ENCODE measurements at regions not wholly inside any gene's neighbourhood (a gene's known extent, or its start where the extent isn't known, plus 50 kb on each side); places are given as distances from the start of the nearest gene placed in this dataset.
"Not testable (repeated sequence)": the region's sequence is repeated elsewhere in the genome, so short reads cannot be mapped to it uniquely, and the experiment has no call there.

GRCh38 chr12:33609910-33610309, 170.3 kb upstream of the SYT10 start:
- ATAC-seq (no peak), DNase-seq (no peak)
- Mint-ChIP-seq H3K27ac (no peak overlapping the region), H3K4me3 (no peak overlapping the region), H3K27me3 (no peaks in the 10 kb centered on the region), H3K4me1 (no peaks in the 10 kb centered on the region), H3K36me3 (no peaks in the 10 kb centered on the region), H3K9me3 (ENCODE audit: low read depth) (peaks cover 5% of the 10 kb centered on the region)
- CTCF ChIA-PET, result no interaction called here

GRCh38 chr12:33614630-33615029, 175.0 kb upstream of the SYT10 start:
- no peaks in the 10 kb centered on the region for H3K27me3 Mint-ChIP-seq
- no peaks in the 10 kb centered on the region for H3K36me3 Mint-ChIP-seq
- peaks cover 15% of the 10 kb centered on the region for H3K9me3 Mint-ChIP-seq (ENCODE audit: low read depth)
- H3K4me3 Mint-ChIP-seq, result no peak overlapping the region
- CTCF ChIA-PET, result no interaction called here
- H3K4me1 Mint-ChIP-seq, result no peaks in the 10 kb centered on the region
- ATAC-seq, result no peak
- no peak overlapping the region for H3K27ac Mint-ChIP-seq
- DNase-seq, result no peak

- ATAC-seq (no peak), DNase-seq (no peak)
- no peaks in the 10 kb centered on the region for H3K36me3 Mint-ChIP-seq
- no peak overlapping the region for H3K27ac Mint-ChIP-seq
- H3K4me3 Mint-ChIP-seq, result no peak overlapping the region
- peaks cover 15% of the 10 kb centered on the region for H3K9me3 Mint-ChIP-seq (ENCODE audit: low read depth)
- CTCF ChIA-PET, result no interaction called here
- no peaks in the 10 kb centered on the region for H3K27me3 Mint-ChIP-seq
- H3K4me1 Mint-ChIP-seq, result no peaks in the 10 kb centered on the region
These were observed 177.6 kb upstream of the SYT10 start for GRCh38 chr12:33617218-33617617.

DNA sequence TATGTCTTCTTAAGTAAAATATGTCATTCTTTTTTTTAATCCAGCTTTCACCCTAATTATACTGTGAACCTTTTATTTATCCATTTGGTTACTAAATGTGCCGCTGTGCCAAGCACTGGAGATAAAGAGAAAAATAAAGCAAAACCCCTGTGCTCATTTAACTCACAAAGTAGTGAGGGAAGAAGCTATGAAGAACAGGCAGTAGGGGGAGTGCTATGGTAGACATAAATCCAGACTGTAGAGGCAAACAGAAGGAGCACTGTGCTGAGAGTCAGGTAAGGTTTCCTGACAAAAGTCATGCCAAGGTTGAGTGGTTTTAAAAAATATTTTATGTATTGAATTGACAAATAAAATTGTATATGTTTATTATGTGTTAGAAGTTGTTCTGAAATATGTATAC, 188.5 kb upstream of the SYT10 start:
- Mint-ChIP-seq H3K27me3 (no peaks in the 10 kb centered on the region), H3K36me3 (no peaks in the 10 kb centered on the region), H3K4me1 (no peaks in the 10 kb centered on the region), H3K9me3 (ENCODE audit: low read depth) (peaks cover 7% of the 10 kb centered on the region), H3K4me3 (no peak overlapping the region), H3K27ac (no peak overlapping the region)
- CTCF ChIA-PET, result no interaction called here
- DNase-seq, result no peak
- ATAC-seq, result no peak

DNA sequence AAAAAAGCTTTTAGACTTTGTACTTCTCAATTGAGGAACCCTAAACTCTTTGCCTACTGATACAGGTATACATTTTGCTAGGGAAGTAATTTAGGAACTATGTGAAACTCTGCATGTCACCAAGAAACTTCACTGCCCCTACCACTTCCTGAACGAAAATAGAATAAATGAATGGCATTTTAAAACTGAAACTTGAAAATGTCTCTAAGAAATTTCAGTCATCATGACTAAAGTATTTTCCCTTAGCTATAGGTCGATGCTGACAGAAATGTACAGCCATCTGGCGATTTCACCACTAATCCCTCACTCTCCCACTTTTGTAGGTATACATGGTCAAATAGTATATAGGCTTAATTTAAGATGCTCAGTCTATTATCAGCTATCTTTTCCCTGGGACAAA, 194.9 kb upstream of the SYT10 start:
- DNase-seq (no peak), ATAC-seq (no peak)
- Mint-ChIP-seq H3K9me3 (ENCODE audit: low read depth) (peaks cover 13% of the 10 kb centered on the region), H3K4me1 (no peaks in the 10 kb centered on the region), H3K4me3 (no peak overlapping the region), H3K27me3 (no peaks in the 10 kb centered on the region), H3K36me3 (no peaks in the 10 kb centered on the region), H3K27ac (no peak overlapping the region)
- CTCF ChIA-PET, result no interaction called here

DNA sequence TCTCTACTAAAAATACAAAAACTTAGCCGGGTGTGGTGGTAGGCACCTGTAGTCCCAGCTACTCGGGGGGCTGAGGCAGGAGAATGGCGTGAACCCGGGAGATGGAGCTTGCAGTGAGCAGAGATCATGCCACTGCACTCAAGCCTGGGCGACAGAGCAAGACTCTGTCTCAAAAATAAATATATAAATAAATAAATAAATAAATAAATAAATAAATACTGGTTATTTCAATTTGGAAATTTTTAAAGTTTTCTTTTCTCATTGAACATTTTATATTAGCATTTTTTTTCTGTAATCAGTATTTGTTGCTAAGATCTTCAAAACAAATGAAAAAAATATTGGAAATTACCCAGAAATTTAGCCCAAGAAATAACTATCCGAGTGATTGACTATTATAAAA, 197.3 kb upstream of the SYT10 start:
- H3K4me1 Mint-ChIP-seq, H3K27me3 Mint-ChIP-seq, H3K4me3 Mint-ChIP-seq, H3K36me3 Mint-ChIP-seq, CTCF ChIA-PET, ATAC-seq, H3K27ac Mint-ChIP-seq, DNase-seq: not testable (repeated sequence)
- peaks cover 13% of the 10 kb centered on the region for H3K9me3 Mint-ChIP-seq (ENCODE audit: low read depth)

- Mint-ChIP-seq H3K9me3 (ENCODE audit: low read depth) (peaks cover 6% of the 10 kb centered on the region), H3K27me3 (no peaks in the 10 kb centered on the region), H3K36me3 (no peaks in the 10 kb centered on the region), H3K4me3 (no peak overlapping the region), H3K27ac (no peak overlapping the region), H3K4me1 (no peaks in the 10 kb centered on the region)
- CTCF ChIA-PET, result no interaction called here
- no peak for ATAC-seq
- DNase-seq, result no peak
These were observed 200.4 kb upstream of the SYT10 start for GRCh38 chr12:33639975-33640374.

- H3K27ac Mint-ChIP-seq, result no peak overlapping the region
- CTCF ChIA-PET, result no interaction called here
- H3K4me1 Mint-ChIP-seq, result no peaks in the 10 kb centered on the region
- ATAC-seq (no peak), DNase-seq (no peak)
- H3K4me3 Mint-ChIP-seq, result no peak overlapping the region
- H3K9me3 Mint-ChIP-seq (ENCODE audit: low read depth), result peaks cover 10% of the 10 kb centered on the region
- no peaks in the 10 kb centered on the region for H3K27me3 Mint-ChIP-seq
- no peaks in the 10 kb centered on the region for H3K36me3 Mint-ChIP-seq
These were observed 210.4 kb upstream of the SYT10 start for GRCh38 chr12:33649992-33650391.

DNA sequence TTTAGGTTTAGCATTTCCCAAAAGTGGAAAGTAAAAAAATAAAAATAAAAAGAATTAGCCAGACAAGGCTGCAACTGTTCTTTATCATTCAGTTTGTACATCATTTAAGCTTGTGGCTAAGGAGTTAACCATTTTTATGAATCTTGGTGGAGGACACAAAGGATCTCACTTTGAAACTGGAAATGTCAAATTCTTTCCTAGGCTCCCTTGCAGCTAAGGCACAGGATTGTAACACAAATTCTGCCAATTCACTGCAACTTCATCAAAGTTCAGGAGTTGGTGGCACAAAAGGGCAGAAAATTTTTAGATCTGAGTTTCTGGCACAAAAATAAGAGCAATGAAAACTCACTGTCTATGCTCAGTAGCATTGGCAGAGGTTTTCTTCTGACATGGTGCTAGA, 211.2 kb upstream of the SYT10 start:
- no peak overlapping the region for H3K4me3 Mint-ChIP-seq
- DNase-seq, result no peak
- no peak for ATAC-seq
- H3K9me3 Mint-ChIP-seq (ENCODE audit: low read depth), result peaks cover 10% of the 10 kb centered on the region
- H3K27ac Mint-ChIP-seq, result no peak overlapping the region
- CTCF ChIA-PET, result no interaction called here
- no peaks in the 10 kb centered on the region for H3K36me3 Mint-ChIP-seq
- H3K27me3 Mint-ChIP-seq, result no peaks in the 10 kb centered on the region
- no peaks in the 10 kb centered on the region for H3K4me1 Mint-ChIP-seq

DNA sequence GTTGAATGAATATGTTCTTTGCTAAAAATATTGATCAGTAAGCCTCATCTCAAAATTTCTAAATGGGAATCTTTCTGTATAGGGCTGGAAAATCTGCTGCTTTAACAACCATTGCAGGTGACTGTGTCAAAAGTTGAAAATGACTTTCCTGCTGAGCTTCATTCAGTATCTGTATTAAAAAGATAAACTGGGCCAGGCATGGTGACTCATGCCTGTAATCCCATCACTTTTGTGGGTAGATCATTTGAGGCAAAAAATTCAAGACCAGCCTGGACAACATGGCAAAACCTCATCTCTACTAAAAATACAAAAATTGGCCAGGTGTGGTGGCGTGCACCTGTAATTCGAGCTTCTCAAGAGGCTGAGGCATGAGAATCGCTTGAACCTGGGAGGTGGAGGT, 213.7 kb upstream of the SYT10 start:
- DNase-seq (no peak), ATAC-seq (no peak)
- H3K9me3 Mint-ChIP-seq (ENCODE audit: low read depth), result peaks cover 10% of the 10 kb centered on the region
- CTCF ChIA-PET, result no interaction called here
- H3K27me3 Mint-ChIP-seq, result no peaks in the 10 kb centered on the region
- H3K27ac Mint-ChIP-seq, result no peak overlapping the region
- no peak overlapping the region for H3K4me3 Mint-ChIP-seq
- no peaks in the 10 kb centered on the region for H3K4me1 Mint-ChIP-seq
- no peaks in the 10 kb centered on the region for H3K36me3 Mint-ChIP-seq

DNA sequence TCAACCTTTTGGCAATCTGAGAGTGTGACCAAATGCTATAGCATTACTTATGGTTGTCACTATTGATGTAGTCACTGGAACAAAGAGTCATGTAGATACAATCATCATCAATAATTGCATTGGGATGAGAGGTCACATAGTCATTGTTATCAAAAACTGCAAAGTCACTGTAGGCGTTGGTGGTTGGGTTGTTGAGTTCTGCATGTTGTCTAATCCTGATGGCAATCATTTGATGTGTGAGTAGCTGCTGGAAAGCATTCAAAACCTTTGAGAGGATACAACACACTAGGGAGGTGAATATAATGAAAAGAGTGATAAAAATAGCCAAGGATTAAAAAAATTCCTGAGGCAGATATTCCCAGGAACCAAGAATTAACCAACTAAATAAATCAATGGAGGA, 214.7 kb upstream of the SYT10 start:
- Mint-ChIP-seq H3K36me3 (no peaks in the 10 kb centered on the region), H3K27ac (no peak overlapping the region), H3K4me3 (no peak overlapping the region), H3K27me3 (no peaks in the 10 kb centered on the region), H3K4me1 (no peaks in the 10 kb centered on the region), H3K9me3 (ENCODE audit: low read depth) (peaks cover 10% of the 10 kb centered on the region)
- CTCF ChIA-PET, result no interaction called here
- no peak for ATAC-seq
- no peak for DNase-seq

DNA sequence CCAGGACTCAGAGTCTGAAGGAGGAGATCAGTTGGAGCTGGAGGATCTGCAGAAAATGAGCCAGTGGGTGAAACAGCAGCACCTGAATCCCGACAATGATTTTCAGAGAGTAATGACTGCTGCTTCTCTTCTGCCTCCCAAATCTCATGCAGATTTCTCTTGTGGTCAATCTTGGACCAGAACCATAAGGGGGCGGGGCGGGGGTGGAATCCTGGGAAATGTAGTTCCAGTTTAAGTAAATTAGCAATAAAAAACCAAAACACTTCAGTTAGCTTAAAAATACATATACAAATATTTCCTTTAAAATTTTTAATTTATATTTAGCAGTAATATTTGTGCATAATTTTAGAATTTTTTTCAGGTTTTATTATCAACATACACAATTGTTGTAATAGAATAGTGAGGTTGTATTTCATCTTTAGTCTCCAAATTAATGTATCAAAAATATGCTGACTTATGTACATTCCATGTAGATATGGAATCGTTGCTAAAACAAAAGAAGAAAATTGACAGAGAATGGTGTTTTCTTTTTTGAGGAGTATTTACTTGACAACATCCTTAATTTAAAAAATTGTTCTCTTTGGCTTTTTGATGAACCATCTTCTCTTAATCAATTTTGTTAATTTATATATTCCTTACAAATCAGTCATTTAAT, 223.5 kb upstream of the SYT10 start:
- Mint-ChIP-seq H3K27me3 (no peaks in the 10 kb centered on the region), H3K27ac (no peak overlapping the region), H3K36me3 (no peaks in the 10 kb centered on the region), H3K4me3 (no peak overlapping the region), H3K4me1 (no peaks in the 10 kb centered on the region), H3K9me3 (ENCODE audit: low read depth) (peaks cover 7% of the 10 kb centered on the region)
- CTCF ChIA-PET, result no interaction called here
- no peak for DNase-seq
- ATAC-seq, result no peak

GRCh38 chr12:33669349-33669748, 229.7 kb upstream of the SYT10 start:
- H3K27me3 Mint-ChIP-seq, result no peaks in the 10 kb centered on the region
- H3K9me3 Mint-ChIP-seq (ENCODE audit: low read depth), result peaks cover 5% of the 10 kb centered on the region
- ATAC-seq (no peak), DNase-seq (no peak)
- H3K27ac Mint-ChIP-seq, result no peak overlapping the region
- CTCF ChIA-PET, result no interaction called here
- H3K4me1 Mint-ChIP-seq, result no peaks in the 10 kb centered on the region
- no peaks in the 10 kb centered on the region for H3K36me3 Mint-ChIP-seq
- no peak overlapping the region for H3K4me3 Mint-ChIP-seq

DNA sequence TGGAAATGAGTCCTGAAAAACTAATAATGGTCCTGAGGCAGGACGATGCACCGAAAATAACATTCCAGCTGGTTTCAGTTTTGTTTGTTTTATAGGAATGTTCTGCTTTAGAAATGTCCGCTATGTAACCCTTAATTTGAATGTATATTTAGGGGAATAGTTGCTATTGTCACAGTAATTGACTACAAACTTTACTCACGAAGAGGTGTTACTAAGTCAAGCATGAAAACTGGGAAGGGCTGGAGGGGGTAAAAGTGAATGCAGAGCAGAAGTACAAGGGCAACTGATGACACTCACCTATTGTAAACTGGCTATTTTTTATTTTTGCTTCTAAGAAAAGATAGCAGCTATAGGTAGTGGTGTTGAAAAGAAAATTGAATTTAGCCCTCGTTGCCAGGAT, 230.7 kb upstream of the SYT10 start:
- H3K27ac Mint-ChIP-seq, result no peak overlapping the region
- H3K9me3 Mint-ChIP-seq (ENCODE audit: low read depth), result peaks cover 3% of the 10 kb centered on the region
- no peaks in the 10 kb centered on the region for H3K4me1 Mint-ChIP-seq
- ATAC-seq, result no peak
- CTCF ChIA-PET, result no interaction called here
- DNase-seq, result no peak
- H3K27me3 Mint-ChIP-seq, result no peaks in the 10 kb centered on the region
- no peaks in the 10 kb centered on the region for H3K36me3 Mint-ChIP-seq
- no peak overlapping the region for H3K4me3 Mint-ChIP-seq

DNA sequence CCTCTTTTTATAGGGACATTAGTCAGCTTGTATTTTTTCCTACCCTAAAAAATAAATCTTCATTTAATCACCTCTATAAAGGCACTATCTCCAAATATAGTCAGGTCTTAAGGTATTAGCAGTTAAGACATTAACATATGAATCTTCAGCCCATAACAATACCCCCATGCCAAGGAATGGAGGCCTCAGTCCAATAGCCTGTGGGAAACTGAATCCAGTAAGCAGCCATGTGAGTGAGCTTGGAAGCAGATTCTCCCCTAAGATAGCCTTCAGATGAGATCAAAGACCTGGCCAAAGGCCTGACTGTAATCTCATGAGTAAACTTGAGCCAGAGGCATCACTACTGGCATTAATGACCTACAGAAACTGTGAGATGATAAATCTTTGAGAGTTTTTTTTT, 232.1 kb upstream of the SYT10 start:
- H3K4me3 Mint-ChIP-seq, result no peak overlapping the region
- ATAC-seq (no peak), DNase-seq (no peak)
- H3K27me3 Mint-ChIP-seq, result no peaks in the 10 kb centered on the region
- no peaks in the 10 kb centered on the region for H3K4me1 Mint-ChIP-seq
- H3K36me3 Mint-ChIP-seq, result no peaks in the 10 kb centered on the region
- H3K27ac Mint-ChIP-seq, result no peak overlapping the region
- CTCF ChIA-PET, result no interaction called here
- peaks cover 5% of the 10 kb centered on the region for H3K9me3 Mint-ChIP-seq (ENCODE audit: low read depth)
